Glomerular endothelial cell (primary cell): ENCODE measurements at regions not wholly inside any gene's neighbourhood (a gene's known extent, or its start where the extent isn't known, plus 50 kb on each side); places are given as distances from the start of the nearest gene placed in this dataset.

ENCODE experiments used
- DNase-seq: peaks from one replicate; pipeline ENCODE4 v3.0.0-alpha.2; 2011; ENCODE audit warnings: low read depth, low spot score; ENCODE audit errors: extremely low read depth

DNA sequence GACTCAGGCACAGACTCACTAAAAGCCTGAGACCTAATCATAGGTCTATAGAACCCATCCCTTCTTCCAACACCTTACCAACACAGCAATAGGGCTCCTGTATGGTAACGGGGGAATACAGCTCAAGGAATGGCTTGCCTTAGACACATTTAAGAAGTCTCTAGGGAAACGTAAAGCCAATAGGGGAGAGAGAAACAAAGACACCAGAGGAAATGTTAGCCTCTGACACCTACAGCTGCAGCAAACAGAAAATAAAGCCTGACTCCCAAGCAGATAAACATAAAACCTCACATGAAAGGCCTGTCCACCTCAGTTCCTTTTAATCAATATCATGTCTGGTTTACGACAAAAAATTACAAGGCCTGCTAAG, 51.1 kb upstream of the NCOA1 start:
- no peak for DNase-seq

DNA sequence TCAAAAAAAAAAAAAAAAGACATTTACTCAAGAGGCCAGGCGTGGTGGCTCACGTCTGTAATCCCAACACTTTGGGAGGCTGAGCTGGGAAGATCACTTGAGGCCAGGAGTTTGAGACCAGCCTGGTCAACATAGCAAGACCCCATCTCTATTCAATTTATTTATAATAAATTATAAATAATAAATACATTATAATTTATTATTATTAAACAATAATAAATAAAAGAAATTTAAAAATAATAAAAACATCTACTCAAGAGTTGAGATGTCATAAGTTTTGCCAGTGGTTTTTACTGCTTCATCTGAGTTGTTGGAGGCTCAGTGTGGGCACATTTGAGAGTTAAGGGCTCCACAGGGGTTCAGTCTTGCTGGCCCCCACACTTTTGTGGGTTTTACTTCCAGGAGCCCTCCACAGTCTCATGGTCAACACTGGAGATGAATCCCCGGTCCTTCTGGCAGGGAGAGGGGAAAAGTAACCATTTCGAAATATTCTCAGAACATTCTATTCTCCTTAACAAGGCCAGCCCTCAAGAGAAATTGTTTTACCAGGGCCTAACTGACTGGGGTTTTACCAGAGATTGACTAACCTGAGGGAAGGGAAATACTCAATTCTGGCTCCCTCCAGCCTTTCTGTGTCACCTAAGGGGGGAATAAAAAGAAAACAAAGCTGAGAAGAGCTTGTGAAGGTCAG, 51.6 kb upstream of the NCOA1 start:
- DNase-seq: no peak

DNA sequence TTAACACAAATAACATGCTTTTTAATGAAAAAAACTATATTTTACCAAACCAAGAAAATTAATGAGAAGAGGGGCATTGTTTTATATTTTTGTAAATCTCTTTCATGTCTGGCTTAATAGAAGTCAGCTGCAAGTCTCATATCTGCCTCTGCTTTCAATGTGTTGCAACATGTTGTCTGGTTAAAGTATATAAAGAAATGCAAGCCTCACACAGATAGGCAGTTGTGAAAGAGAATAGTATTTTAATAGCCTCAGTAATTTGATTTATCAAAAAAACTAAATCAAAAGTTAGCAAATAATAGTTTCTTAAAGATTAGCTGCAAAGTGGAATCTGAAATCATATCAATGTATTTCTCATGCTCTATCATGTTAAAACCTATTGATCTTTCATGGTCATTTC, 52.9 kb upstream of the NCOA1 start:
- no peak for DNase-seq

DNA sequence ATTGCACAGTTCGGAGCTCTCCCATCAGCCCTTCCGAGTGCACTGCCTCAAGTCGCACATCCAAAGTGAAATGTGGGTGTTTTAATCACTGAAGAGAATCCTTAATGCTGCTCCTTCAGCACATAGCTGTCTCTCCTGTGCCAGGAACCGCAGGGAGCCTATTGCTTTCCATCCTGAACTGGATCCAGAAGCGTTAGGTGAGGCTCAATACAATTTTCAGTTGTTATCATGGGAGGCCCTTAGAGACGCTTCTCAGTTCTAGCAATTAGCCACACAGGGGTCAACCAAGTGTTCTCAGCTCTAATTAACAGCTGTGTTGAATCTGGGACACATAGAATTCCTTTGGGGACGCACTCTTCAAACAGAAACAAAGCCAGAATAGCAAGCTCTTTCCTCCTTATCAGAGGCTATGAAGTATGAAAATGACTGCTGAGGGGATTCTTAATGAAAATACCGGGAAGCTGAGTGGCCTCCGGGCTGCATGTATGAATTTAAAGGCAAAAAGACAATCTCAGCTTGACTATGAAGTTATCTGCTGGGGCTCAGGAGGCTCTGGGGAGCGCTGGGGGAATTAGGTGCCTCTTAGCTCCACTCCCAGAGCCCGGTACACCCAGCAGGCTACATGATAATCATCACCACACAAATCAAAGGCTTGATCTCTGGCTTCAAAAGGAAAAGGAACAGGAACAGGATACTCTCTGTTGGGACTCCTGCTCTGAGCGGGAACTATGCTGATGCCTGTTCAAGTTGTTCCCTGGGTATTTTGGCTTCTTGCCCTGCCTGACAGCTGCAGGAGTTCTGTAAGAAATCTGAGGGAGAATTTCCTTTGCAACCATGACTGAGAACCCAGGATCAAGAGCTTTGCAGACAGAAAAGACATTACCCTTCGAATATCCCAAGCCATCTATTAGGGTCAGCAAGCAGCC, 55.4 kb upstream of the NCOA1 start:
- peak; percentile 52 for DNase-seq

DNA sequence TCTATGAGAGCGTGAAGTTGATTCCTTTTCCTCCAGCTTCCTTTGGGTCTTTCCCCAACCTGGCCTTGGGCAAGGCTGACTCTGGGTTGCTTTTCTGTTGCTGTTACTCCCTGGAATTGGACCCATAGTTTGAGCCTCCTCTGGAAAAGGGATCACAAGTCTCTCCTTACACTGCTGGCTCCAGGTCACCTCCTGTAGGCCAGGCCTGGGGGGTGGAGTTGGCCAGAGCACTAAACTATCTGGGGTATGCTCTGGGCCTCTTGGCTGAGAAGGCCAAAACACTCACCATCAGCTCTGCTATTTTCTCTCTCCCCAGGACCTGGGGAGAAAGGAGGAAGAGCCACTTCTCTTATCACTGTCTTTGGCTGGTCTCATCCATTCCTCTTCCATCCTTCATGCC, 56.5 kb upstream of the NCOA1 start:
- DNase-seq: no peak

DNA sequence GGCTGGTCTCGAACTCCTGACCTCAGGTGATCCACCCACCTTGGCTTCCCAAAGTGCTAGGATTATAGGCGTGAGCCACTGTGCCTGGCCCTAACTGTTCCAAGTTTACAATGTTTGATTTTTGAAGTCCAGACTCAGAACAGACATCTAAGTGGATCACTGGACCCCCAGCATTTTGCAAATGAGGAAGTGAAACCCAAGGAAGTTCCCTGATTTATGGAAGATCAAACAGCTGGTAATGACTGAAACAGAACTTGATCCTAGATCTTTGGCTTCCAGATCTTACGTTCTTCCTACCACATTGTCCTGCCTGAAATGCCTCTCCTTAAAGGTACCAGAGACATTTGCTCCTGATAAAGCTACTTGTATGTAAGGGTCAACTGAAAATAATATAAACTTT, 58.3 kb upstream of the NCOA1 start:
- DNase-seq: no peak

DNA sequence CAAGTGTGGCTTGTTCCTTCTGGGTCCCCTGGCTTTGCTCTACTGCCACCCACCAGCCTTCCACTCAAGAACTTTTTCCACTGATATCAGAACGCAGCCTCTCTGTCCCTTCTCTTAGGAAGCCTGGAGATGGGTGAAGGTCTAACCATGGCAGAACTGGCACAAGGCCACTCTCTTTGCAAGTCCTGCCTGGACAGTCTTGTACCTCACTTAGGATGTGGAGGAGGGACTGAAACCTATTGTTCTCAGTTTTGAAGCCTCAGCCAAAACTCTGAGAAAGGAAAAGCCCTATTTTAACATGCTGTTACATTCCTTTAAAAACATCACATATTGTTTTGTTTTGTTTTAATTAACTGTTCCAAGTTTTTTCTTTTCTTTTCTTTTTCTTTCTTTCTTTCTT, 58.9 kb upstream of the NCOA1 start:
- no peak for DNase-seq

DNA sequence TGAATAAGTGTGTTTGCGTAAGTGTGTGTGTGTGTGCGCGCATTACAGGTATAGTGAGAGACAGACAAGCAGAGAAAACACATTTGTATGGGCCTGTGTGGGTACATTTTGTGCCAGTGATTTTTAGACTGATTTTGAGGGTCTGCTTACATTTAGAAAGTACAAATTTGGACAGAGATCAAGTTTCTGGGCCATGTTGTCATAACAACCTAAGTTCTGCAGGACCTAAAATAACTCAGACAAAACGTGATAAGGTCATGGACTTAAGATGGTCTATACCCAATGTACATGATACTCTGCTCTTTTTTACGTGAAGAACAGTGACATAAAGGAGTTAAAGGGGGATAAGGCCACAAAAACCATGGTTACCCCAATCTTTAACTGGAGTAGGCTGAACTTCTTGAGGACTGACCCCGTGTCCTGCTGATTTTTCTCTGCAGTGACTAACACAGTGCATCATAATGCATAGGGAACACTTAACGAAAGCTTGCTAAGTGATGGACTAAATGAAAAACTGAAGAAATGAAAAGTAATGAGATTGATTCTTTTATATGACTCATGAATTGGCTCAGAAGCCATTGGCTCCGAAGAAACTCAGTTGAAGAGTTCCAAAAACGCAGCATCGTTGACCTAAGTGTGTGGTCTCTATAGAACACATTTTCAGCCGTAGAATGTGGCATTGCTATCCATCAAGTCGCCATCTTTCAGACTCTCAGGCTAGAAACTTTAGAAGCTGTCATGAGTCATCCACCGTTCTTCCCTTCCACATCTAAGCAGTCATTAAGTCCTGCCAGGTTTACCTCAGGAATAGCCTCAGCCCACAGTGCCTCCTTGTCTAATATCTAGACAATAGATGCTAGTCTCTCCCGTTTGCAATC, 61.6 kb upstream of the NCOA1 start:
- no peak for DNase-seq

DNA sequence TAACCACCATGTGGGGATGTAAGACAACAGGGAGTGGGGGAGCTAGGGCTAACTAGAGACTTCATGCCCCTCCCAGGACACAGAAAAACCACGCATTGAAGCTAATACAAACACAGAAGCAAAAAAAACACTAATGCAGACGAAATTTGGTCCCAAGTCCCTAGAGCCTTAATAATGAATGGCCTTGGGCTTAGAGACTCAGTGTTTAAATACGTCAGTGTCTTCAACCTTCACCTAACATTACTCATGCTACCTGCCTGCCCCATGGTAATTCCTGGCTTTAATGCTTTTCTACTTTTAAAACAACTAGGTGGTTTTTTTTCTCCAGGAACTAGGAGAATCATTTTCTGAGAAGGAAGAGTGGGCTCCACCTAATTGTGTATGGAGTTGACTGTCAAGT, 64.1 kb upstream of the ITSN2 start:
- no peak for DNase-seq

DNA sequence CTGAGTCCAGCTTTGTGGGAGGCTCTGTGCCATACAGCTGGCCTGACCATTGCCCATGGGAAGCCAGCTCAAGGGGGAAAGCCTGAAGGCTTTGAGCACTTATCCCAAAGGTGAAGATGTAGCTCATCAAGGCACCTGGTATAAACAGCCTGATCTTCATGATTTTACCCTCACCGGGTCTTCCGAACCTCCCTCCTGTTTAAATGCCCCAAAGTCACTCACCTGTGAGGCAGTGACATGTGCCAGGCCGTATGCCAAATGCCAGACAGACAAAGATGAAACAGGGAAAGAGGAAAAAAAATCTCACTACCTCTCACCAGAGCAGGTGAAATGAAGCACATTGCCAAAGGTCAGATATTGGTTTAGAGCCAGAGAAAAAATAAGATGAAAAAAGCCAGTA, 62.8 kb upstream of the ITSN2 start:
- DNase-seq: no peak

DNA sequence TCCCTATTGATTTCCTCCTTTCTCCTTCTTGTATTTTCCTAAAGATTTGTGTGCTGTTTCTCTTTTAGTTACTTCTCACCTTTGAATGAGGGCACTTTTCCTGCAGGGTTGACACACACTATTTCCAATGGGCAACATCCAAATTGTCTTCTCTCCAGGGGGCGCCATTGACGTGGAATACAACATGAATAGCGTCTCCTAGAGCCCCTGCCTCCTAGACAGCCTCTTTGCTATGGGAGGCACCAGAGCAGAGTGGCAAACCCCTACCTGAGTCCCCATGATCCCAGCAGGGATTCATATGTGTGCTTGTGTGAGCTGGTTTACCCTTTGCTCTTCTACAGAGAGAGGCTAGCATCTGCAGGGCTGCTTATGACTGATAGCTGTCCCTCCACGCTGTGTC, 61.3 kb upstream of the ITSN2 start:
- peak; percentile 27 for DNase-seq

DNA sequence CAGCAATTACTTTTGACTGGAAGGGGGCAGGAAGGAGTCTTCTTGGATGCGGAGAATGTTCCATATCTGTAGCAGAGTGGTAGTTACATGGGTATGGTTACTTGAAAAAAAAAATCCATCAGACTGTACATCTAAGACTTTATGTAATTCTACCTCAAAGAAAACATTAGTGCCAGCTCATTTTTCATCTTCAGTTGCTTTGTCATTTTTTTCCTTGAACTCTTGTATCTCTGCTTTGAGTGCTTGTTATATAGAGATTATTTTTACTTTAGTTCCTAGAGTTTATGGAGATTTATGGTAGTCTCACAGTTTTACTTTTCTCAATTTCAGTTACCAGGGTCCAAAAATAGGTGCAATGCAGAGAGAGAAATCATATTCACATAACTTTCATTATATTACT, 60.0 kb upstream of the ITSN2 start:
- no peak for DNase-seq

DNA sequence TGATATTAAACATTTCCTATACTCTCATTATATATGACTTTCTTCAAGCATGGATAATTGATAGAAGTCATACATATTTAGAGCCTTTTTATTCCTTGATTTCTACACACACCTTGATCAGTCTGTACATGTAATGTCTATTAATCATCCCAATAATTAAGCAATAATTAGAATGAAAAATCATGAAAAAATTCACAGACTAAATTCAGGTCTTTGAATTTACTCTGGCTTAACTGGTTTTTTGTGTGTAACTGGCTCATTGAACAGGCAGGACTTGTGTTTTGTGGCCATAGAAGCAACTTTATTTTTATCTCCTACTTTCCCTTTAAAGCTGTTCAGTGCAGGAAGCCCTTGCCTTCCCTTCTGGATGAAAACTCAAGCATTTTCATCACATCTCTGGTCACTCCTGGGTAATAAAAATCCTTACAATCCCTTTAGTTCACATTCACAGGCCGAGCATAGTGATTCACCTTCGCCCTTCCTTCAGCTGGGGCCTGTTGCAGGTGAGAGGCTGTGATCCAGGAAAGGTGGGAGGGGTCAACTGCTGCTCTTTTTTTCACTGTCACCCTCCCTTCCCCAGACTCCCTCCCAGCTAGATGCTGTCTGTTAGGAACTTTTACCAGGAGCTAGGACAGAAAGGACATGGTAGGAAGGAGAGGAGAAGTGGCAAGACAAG, 58.0 kb upstream of the ITSN2 start:
- no peak for DNase-seq

DNA sequence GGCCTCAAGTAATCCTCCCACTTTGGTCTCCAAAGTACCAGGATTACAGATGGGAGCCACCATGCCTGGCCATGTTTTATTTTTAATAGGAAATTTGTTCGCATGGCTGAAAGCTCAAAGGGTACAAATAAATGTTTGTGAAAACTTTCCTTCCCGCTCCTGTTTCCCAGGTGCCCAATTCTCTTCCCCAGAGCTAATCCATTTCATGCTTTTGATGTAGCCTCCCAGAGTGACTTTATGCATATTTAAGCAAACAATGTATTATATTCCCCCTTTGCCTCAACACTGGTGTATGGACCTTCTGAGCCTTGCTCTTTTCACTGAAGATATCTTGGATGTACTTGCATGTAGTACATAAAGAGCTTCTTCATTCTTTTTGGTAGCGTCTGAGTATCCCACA, 52.5 kb upstream of the ITSN2 start:
- no peak for DNase-seq

DNA sequence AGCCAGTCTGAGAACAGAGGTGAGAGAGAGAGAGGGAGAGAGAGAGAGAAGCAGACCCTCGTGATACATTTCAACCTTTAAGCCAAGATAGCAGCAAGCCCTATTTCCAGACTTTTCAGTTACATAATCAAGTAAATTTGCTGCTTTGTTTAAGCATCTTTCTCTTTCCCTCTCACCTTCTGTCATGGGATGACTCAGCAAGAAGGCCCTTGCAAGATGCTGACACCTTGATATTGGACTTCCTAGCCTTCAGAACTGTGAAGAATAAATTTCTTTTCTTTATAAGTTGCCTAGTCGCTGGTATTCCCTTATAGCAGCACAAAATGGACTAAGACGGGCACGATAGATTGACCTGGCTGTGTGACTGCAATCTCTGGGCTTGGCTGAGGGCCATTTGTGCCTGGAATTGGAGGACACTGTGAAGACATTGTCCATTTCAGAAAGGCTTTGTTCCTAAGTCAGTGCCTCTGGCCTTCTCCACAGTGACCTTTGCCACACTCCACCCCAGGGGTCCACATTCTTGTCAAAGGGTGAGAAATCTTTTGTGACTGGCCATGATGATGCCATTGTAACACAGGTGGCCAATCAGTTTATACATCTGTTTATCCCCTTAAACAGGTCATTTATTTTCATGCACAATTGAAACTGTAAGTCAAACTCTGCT, 51.3 kb upstream of the ITSN2 start:
- DNase-seq: no peak

DNA sequence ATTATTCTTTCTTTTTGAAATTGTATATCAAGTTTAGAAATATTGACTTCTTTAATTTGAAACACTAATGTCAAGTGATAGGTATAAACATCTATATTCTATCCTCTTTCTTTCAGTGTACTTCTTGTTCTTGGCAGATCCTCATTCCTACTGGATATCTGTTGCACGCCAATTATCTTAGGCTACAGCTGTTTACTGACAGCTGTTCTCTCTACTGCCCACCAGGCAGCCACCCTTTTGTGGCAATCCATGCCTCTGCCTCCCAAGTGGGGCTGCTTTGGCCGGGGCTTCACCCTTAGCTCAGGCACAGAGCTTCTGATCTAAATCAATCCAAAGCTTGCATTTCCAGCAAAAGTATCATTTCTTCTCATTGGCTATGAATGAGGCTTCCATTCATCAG, 50.6 kb upstream of the ITSN2 start:
- no peak for DNase-seq

DNA sequence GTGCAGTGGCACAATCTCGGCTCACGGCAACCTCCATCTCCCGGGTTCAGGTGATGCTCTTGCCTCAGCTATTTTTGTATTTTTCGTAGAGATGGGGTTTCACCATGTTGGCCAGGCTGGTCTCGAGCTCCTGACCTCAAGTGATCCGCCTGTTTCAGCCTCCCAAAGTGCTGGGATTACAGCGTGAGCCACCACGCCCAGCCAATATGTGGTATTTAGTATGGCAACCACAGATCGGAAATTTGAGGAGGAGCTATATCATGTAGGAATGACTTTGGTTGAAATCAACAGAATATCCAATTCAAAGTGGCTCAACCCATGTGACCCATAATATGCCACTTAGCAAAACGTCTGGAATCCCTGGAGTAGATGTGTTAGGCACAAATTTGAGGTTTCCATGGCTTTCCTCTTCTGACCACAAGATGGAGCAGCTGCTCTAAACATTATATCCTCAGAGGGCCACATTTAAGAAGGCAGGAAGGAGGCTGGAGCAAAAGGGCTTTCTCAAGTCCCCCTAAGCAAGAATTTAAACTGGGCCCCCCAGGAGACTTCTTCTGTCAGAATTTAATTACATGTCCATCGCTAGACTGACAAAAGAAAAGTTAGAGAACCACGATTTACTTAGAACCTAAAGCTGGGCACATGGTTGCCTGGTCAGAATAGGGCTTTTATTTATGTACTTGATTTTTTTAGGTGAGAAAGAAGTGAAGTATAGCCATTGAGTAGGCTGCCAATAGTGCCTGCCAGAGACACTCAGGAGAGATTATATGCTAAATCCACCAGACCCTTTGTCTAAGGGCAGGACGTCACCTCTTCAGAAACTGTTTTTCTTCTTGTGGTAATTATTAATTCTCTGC, 49.6 kb upstream of the ITSN2 start:
- DNase-seq: peak; percentile 41
